Panc1 (cell line): ENCODE measurements at regions not wholly inside any gene's neighbourhood (a gene's known extent, or its start where the extent isn't known, plus 50 kb on each side); places are given as distances from the start of the nearest gene placed in this dataset.

Source experiments
- POLR2AphosphoS5 ChIP-seq: IDR thresholded peaks from 2 replicates; pipeline ENCODE4 v1.6.1; 2012; ENCODE audit warnings: mild to moderate bottlenecking, low read depth, low read length, moderate library complexity
- SIN3A ChIP-seq: IDR thresholded peaks from 2 replicates; pipeline ENCODE4 v1.6.1; 2012; ENCODE audit warnings: low read depth, mild to moderate bottlenecking, low read length, moderate library complexity, borderline replicate concordance; ENCODE audit not compliant: insufficient read depth
- TCF7L2 ChIP-seq: IDR thresholded peaks from 2 replicates; pipeline ENCODE4 v1.6.1; 2011; ENCODE audit warnings: mild to moderate bottlenecking, low read depth, low read length, inconsistent platforms
- TF ChIP-seq, protein P1 (sequence below): fragments of 450-650 bp; IDR thresholded peaks from 2 replicates; pipeline ENCODE4 v1.5.1; 2017; ENCODE audit warnings: mild to moderate bottlenecking
- TF ChIP-seq, protein P2 (sequence below), 2 experiments: IDR thresholded peaks; 2 replicates each; pipeline ENCODE4 v1.6.1; 2011 to 2012; ENCODE audit warnings: low read depth in 2 of 2, control low read depth in 1 of 2, low read length in 1 of 2, mild to moderate bottlenecking in 1 of 2, moderate library complexity in 1 of 2; ENCODE audit not compliant: insufficient read depth in 1 of 2

DNA sequence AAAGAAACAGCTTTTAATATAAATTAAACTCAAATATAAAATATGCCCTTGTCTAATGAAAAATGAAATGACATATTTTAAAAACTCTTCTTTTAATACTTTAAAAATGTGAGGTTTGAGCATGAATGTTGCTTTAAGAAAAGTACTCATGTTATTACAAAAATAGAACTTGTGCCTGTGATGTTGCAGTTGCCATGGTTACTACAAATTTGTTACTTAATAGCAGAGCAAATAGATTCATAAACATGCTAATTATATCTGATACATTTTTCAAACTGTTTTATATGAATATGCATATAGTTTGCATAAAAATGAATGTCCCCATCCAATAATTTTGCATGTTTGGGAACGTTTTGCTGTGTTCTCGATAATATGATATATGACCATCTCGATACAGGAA lies 152.3 kb upstream of the DPYD start:
- TF ChIP-seq, protein P1, sequence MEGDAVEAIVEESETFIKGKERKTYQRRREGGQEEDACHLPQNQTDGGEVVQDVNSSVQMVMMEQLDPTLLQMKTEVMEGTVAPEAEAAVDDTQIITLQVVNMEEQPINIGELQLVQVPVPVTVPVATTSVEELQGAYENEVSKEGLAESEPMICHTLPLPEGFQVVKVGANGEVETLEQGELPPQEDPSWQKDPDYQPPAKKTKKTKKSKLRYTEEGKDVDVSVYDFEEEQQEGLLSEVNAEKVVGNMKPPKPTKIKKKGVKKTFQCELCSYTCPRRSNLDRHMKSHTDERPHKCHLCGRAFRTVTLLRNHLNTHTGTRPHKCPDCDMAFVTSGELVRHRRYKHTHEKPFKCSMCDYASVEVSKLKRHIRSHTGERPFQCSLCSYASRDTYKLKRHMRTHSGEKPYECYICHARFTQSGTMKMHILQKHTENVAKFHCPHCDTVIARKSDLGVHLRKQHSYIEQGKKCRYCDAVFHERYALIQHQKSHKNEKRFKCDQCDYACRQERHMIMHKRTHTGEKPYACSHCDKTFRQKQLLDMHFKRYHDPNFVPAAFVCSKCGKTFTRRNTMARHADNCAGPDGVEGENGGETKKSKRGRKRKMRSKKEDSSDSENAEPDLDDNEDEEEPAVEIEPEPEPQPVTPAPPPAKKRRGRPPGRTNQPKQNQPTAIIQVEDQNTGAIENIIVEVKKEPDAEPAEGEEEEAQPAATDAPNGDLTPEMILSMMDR: no peak
- TF ChIP-seq, protein P2, sequence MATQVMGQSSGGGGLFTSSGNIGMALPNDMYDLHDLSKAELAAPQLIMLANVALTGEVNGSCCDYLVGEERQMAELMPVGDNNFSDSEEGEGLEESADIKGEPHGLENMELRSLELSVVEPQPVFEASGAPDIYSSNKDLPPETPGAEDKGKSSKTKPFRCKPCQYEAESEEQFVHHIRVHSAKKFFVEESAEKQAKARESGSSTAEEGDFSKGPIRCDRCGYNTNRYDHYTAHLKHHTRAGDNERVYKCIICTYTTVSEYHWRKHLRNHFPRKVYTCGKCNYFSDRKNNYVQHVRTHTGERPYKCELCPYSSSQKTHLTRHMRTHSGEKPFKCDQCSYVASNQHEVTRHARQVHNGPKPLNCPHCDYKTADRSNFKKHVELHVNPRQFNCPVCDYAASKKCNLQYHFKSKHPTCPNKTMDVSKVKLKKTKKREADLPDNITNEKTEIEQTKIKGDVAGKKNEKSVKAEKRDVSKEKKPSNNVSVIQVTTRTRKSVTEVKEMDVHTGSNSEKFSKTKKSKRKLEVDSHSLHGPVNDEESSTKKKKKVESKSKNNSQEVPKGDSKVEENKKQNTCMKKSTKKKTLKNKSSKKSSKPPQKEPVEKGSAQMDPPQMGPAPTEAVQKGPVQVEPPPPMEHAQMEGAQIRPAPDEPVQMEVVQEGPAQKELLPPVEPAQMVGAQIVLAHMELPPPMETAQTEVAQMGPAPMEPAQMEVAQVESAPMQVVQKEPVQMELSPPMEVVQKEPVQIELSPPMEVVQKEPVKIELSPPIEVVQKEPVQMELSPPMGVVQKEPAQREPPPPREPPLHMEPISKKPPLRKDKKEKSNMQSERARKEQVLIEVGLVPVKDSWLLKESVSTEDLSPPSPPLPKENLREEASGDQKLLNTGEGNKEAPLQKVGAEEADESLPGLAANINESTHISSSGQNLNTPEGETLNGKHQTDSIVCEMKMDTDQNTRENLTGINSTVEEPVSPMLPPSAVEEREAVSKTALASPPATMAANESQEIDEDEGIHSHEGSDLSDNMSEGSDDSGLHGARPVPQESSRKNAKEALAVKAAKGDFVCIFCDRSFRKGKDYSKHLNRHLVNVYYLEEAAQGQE (IDR thresholded peaks at IDR 0.05; ENCODE audit: insufficient read depth in 1 of 2, low read depth in 2 of 2, low read length in 1 of 2): no peak
- TF ChIP-seq SIN3A (no peak), POLR2AphosphoS5 (no peak), TCF7L2 (no peak)
